ENCODE measurements at regions not wholly inside any gene's neighbourhood (a gene's known extent, or its start where the extent isn't known, plus 50 kb on each side); places are given as distances from the start of the nearest gene placed in this dataset.
A peak's percentile ranks its signal among the peaks of the same experiment; 100 is the strongest.

DNA sequence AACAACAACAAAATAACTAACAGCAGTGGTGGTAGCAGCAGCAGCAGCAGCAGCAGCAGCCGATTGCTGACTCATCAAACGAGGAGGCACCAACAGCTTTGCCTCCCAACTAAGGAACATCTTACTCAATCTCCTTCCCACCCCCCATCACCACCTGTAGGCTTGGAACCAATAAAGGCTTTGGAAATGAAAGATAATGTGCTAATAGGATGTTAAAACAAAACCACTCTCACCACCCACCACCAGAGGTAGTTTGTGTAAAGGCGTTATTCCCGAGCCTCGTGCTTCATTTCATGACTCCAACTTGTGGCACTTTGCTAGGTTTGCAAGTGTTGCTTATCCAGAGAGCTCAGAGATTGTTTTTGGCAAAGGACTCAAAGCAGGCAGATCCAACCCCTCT is 346.5 kb downstream of the CD83 start:
- CTCF ChIA-PET = no interaction called here
- TF ChIP-seq WT1 (tag by site-specific recombination; IDR thresholded peaks at IDR 0.05) (no peak), ZNF843 (tag by site-specific recombination; IDR thresholded peaks at IDR 0.05) (no peak), ZNF19 (tag by site-specific recombination; IDR thresholded peaks at IDR 0.05; ENCODE audit: low read depth) (no peak), TRIM28 (IDR thresholded peaks at IDR 0.05; ENCODE audit: borderline replicate concordance, low read length) (no peak), SCRT1 (tag by site-specific recombination; IDR thresholded peaks at IDR 0.05; ENCODE audit: borderline replicate concordance) (0 out of 2 replicates have a peak, but pooled peaks have one; percentile 10), TCF7L2 (IDR thresholded peaks at IDR 0.05; ENCODE audit: borderline replicate concordance, low read depth, low read length) (no peak), EGR2 (tag by site-specific recombination; IDR thresholded peaks at IDR 0.05; ENCODE audit: low read depth) (peak; percentile 56), ZNF501 (tag by site-specific recombination; IDR thresholded peaks at IDR 0.05) (no peak), IKZF3 (tag by site-specific recombination; IDR thresholded peaks at IDR 0.05) (no peak), SCRT2 (tag by site-specific recombination; IDR thresholded peaks at IDR 0.05) (peak; percentile 75), CTCF (tag by site-specific recombination; IDR thresholded peaks at IDR 0.05) (peak; percentile 51), ZNF624 (tag by site-specific recombination; IDR thresholded peaks at IDR 0.05) (no peak), ZNF112 (tag by site-specific recombination; IDR thresholded peaks at IDR 0.05) (no peak), ZNF292 (tag by site-specific recombination; IDR thresholded peaks at IDR 0.05; ENCODE audit: borderline replicate concordance, low read depth) (no peak), ZNF670 (tag by site-specific recombination; IDR thresholded peaks at IDR 0.05; ENCODE audit: low read depth) (no peak), FEZF1 (tag by site-specific recombination; IDR thresholded peaks at IDR 0.05) (no peak)
- Histone ChIP-seq H3K9me3 (ENCODE audit: control insufficient read depth, insufficient read depth, low read depth, low read length) (no peaks in the 10 kb centered on the region), H3K4me1 (ENCODE audit: control insufficient read depth, insufficient read depth, low read length) (no peaks in the 10 kb centered on the region), H3K4me3 (ENCODE audit: low read depth, low read length) (no peak overlapping the region), H3K27ac (ENCODE audit: extremely low read depth, low read depth, low read length) (no peak overlapping the region), H3K36me3 (ENCODE audit: control insufficient read depth in 2 of 2, insufficient read depth in 1 of 2, low read length in 2 of 2) (no peaks in the 10 kb centered on the region)
- POLR2A ChIA-PET = no interaction called here

DNA sequence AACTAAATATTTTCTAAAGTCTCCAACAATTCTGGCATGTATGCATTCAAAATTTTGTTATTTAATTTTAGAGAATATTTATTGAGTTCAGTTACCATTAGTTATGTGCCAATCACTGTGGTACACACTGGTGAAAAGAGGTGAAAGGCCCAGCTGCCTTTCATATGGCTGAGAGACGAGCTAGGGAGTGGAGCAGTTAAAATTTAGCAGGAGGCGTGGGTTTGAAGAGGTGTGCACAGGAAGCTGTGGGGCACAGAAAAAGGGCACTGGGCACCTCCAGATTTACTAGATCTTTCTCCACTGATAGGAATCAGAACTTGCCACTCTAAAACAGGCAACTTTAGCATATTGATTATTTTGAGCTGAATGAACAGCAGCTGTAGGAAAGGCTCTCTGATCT is 347.1 kb downstream of the CD83 start:
- CTCF ChIA-PET = no interaction called here
- POLR2A ChIA-PET = no interaction called here
- H3K9me3 ChIP-seq (ENCODE audit: control insufficient read depth, insufficient read depth, low read depth, low read length) = no peaks in the 10 kb centered on the region
- TF ChIP-seq ZNF639 (tag by site-specific recombination; IDR thresholded peaks at IDR 0.05) (no peak), ZNF707 (tag by site-specific recombination; IDR thresholded peaks at IDR 0.05) (no peak), ZNF18 (tag by site-specific recombination; IDR thresholded peaks at IDR 0.05) (no peak), RBAK (tag by site-specific recombination; IDR thresholded peaks at IDR 0.05) (no peak), ZNF132 (tag by site-specific recombination; IDR thresholded peaks at IDR 0.05; ENCODE audit: borderline replicate concordance) (no peak), ZNF558 (tag by site-specific recombination; IDR thresholded peaks at IDR 0.05) (no peak)
- TF ChIP-seq, protein P1, sequence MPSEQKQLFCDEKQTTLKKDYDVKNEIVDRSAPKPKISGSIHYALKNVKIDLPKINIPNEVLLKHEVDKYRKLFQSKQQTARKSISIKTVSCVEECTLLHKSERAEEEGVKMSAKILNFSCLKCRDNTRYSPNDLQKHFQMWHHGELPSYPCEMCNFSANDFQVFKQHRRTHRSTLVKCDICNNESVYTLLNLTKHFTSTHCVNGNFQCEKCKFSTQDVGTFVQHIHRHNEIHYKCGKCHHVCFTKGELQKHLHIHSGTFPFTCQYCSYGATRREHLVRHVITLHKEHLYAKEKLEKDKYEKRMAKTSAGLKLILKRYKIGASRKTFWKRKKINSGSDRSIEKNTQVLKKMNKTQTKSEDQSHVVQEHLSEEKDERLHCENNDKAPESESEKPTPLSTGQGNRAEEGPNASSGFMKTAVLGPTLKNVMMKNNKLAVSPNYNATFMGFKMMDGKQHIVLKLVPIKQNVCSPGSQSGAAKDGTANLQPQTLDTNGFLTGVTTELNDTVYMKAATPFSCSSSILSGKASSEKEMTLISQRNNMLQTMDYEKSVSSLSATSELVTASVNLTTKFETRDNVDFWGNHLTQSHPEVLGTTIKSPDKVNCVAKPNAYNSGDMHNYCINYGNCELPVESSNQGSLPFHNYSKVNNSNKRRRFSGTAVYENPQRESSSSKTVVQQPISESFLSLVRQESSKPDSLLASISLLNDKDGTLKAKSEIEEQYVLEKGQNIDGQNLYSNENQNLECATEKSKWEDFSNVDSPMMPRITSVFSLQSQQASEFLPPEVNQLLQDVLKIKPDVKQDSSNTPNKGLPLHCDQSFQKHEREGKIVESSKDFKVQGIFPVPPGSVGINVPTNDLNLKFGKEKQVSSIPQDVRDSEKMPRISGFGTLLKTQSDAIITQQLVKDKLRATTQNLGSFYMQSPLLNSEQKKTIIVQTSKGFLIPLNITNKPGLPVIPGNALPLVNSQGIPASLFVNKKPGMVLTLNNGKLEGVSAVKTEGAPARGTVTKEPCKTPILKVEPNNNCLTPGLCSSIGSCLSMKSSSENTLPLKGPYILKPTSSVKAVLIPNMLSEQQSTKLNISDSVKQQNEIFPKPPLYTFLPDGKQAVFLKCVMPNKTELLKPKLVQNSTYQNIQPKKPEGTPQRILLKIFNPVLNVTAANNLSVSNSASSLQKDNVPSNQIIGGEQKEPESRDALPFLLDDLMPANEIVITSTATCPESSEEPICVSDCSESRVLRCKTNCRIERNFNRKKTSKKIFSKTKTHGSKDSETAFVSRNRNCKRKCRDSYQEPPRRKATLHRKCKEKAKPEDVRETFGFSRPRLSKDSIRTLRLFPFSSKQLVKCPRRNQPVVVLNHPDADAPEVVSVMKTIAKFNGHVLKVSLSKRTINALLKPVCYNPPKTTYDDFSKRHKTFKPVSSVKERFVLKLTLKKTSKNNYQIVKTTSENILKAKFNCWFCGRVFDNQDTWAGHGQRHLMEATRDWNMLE (tag by site-specific recombination; conservative IDR thresholded peaks at IDR 0.05; ENCODE audit: low read depth) = no peak
- TF ChIP-seq, protein P2, sequence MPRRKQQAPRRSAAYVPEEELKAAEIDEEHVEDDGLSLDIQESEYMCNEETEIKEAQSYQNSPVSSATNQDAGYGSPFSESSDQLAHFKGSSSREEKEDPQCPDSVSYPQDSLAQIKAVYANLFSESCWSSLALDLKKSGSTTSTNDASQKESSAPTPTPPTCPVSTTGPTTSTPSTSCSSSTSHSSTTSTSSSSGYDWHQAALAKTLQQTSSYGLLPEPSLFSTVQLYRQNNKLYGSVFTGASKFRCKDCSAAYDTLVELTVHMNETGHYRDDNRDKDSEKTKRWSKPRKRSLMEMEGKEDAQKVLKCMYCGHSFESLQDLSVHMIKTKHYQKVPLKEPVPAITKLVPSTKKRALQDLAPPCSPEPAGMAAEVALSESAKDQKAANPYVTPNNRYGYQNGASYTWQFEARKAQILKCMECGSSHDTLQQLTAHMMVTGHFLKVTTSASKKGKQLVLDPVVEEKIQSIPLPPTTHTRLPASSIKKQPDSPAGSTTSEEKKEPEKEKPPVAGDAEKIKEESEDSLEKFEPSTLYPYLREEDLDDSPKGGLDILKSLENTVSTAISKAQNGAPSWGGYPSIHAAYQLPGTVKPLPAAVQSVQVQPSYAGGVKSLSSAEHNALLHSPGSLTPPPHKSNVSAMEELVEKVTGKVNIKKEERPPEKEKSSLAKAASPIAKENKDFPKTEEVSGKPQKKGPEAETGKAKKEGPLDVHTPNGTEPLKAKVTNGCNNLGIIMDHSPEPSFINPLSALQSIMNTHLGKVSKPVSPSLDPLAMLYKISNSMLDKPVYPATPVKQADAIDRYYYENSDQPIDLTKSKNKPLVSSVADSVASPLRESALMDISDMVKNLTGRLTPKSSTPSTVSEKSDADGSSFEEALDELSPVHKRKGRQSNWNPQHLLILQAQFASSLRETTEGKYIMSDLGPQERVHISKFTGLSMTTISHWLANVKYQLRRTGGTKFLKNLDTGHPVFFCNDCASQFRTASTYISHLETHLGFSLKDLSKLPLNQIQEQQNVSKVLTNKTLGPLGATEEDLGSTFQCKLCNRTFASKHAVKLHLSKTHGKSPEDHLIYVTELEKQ (tag by site-specific recombination; IDR thresholded peaks at IDR 0.05; ENCODE audit: borderline replicate concordance) = no peak

More for the DNA sequence above, 347.1 kb downstream of the CD83 start:
- no peak overlapping the region for H3K27ac ChIP-seq (ENCODE audit: extremely low read depth, low read depth, low read length)
- H3K4me1 ChIP-seq (ENCODE audit: control insufficient read depth, insufficient read depth, low read length) = no peaks in the 10 kb centered on the region
- H3K4me3 ChIP-seq (ENCODE audit: low read depth, low read length) = no peak overlapping the region
- H3K36me3 ChIP-seq (ENCODE audit: control insufficient read depth in 2 of 2, insufficient read depth in 1 of 2, low read length in 2 of 2) = no peaks in the 10 kb centered on the region
